GM13976 (cell line): ENCODE measurements at regions not wholly inside any gene's neighbourhood (a gene's known extent, or its start where the extent isn't known, plus 50 kb on each side); places are given as distances from the start of the nearest gene placed in this dataset.

Experiments
- DNase-seq: peaks from one replicate; pipeline ENCODE4 v3.0.0; 2012; ENCODE audit warnings: low spot score
- CTCF ChIP-seq: IDR thresholded peaks from 2 replicates; pipeline ENCODE4 v1.5.1; 2012; ENCODE audit warnings: borderline replicate concordance, mild to moderate bottlenecking; ENCODE audit not compliant: insufficient read depth; ENCODE audit errors: extremely low read depth, missing control alignments, control extremely low read depth
- in situ Hi-C: fragments of 300-500 bp; cut with MboI; formaldehyde crosslinking; loops from one replicate; pipeline ENCODE4 v1.12.0; 2022; ENCODE audit warnings: low sequenced_read_pairs, mixed read lengths, inconsistent platforms; ENCODE audit not compliant: unreplicated experiment

GRCh38 chr18:77651441-77651840 lies 401.8 kb downstream of the GALR1 start:
- no peak for TF ChIP-seq CTCF
- DNase-seq = no peak
- in situ Hi-C loops = loop anchor here (25.0 kb wide), 1 partner anchor 664 kb away; no protein-coding TSS in a partner anchor

- DNase-seq = no peak
- TF ChIP-seq CTCF = no peak
- in situ Hi-C loops = loop anchor here (25.0 kb wide), 1 partner anchor 666 kb away; no protein-coding TSS in a partner anchor
Measured at GRCh38 chr18:77653792-77654191, 404.1 kb downstream of the GALR1 start.

- no peak for TF ChIP-seq CTCF
- DNase-seq = no peak
- in situ Hi-C loops = loop anchor here (25.0 kb wide), 1 partner anchor 667 kb away; no protein-coding TSS in a partner anchor
Measured at GRCh38 chr18:77654302-77654701, 404.7 kb downstream of the GALR1 start.

GRCh38 chr18:77657651-77658298 lies 408.1 kb downstream of the GALR1 start:
- in situ Hi-C loops = loop anchor here (25.0 kb wide), 1 partner anchor 670 kb away; no protein-coding TSS in a partner anchor
- DNase-seq = no peak
- no peak for TF ChIP-seq CTCF

- in situ Hi-C loops = loop anchor here (25.0 kb wide), 1 partner anchor 671 kb away; no protein-coding TSS in a partner anchor
- no peak for DNase-seq
- no peak for TF ChIP-seq CTCF
Measured at GRCh38 chr18:77658299-77658662, 408.6 kb downstream of the GALR1 start.

- TF ChIP-seq CTCF = no peak
- no peak for DNase-seq
- in situ Hi-C loops = loop anchor here (25.0 kb wide), 1 partner anchor 672 kb away; no protein-coding TSS in a partner anchor
Measured at GRCh38 chr18:77658751-77659448, 409.3 kb downstream of the GALR1 start.
